WI38 (cell line): ENCODE measurements at regions not wholly inside any gene's neighbourhood (a gene's known extent, or its start where the extent isn't known, plus 50 kb on each side); places are given as distances from the start of the nearest gene placed in this dataset.

Source experiments
- H3K4me3 ChIP-seq: 2 replicates; pipeline ENCODE4 v1.5.1; 2011; ENCODE audit warnings: low read depth, mild to moderate bottlenecking, control low read depth, low read length
- CTCF ChIP-seq: IDR thresholded peaks from 2 replicates; pipeline ENCODE4 v1.5.1; 2012; ENCODE audit warnings: low read depth, mild to moderate bottlenecking, control low read depth, low read length

- H3K4me3 ChIP-seq, result no peak overlapping the region
- no peak for TF ChIP-seq CTCF
Observed at GRCh38 chr20:10924644-10925201, 250.9 kb upstream of the JAG1 start.

- no peak overlapping the region for H3K4me3 ChIP-seq
- no peak for TF ChIP-seq CTCF
Observed at GRCh38 chr20:10925767-10926166, 252.0 kb upstream of the JAG1 start.

- no peak overlapping the region for H3K4me3 ChIP-seq
- no peak for TF ChIP-seq CTCF
Observed at GRCh38 chr20:10927011-10927583, 253.3 kb upstream of the JAG1 start.

- no peak for TF ChIP-seq CTCF
- no peak overlapping the region for H3K4me3 ChIP-seq
Observed at GRCh38 chr20:10927936-10928840, 254.4 kb upstream of the JAG1 start.

- no peak overlapping the region for H3K4me3 ChIP-seq
- TF ChIP-seq CTCF, result no peak
Observed at GRCh38 chr20:10928841-10929421, 255.1 kb upstream of the JAG1 start.

GRCh38 chr20:10935658-10936402, 262.0 kb upstream of the JAG1 start:
- TF ChIP-seq CTCF, result no peak
- H3K4me3 ChIP-seq, result no peak overlapping the region
